ENCODE measurements at regions not wholly inside any gene's neighbourhood (a gene's known extent, or its start where the extent isn't known, plus 50 kb on each side); places are given as distances from the start of the nearest gene placed in this dataset.
A peak's percentile ranks its signal among the peaks of the same experiment; 100 is the strongest.

GRCh38 chr9:18260521-18260920 is 213.4 kb upstream of the ADAMTSL1 start:
- Histone ChIP-seq H3K9me3 (no peaks in the 10 kb centered on the region), H3K27ac (no peak overlapping the region), H3K36me3 (no peaks in the 10 kb centered on the region), H3K4me3 (no peak overlapping the region), H3K27me3 (peaks cover 0 to 4% of the 10 kb centered on the region in 2 donors), H3K4me1 (no peaks in the 10 kb centered on the region)
- TF ChIP-seq CTCF (IDR thresholded peaks at IDR 0.05) = no peak
- intact Hi-C loops (cut with DNase I) = no loop called here
- ATAC-seq = no peak
- no peak for DNase-seq

- no peak for TF ChIP-seq CTCF (IDR thresholded peaks at IDR 0.05)
- ATAC-seq = no peak
- Histone ChIP-seq H3K27me3 (no peaks in the 10 kb centered on the region), H3K27ac (no peak overlapping the region), H3K4me3 (no peak overlapping the region), H3K4me1 (no peaks in the 10 kb centered on the region), H3K9me3 (no peaks in the 10 kb centered on the region), H3K36me3 (no peaks in the 10 kb centered on the region)
- intact Hi-C loops (cut with DNase I) = no loop called here
- DNase-seq = peak in 1 of 4 donors; percentile 19
Measured at GRCh38 chr9:18261181-18261580, 212.8 kb upstream of the ADAMTSL1 start.

GRCh38 chr9:18263377-18263776 is 210.6 kb upstream of the ADAMTSL1 start:
- Histone ChIP-seq H3K27ac (no peak overlapping the region), H3K4me3 (no peak overlapping the region), H3K27me3 (no peaks in the 10 kb centered on the region), H3K36me3 (no peaks in the 10 kb centered on the region), H3K4me1 (no peaks in the 10 kb centered on the region), H3K9me3 (no peaks in the 10 kb centered on the region)
- ATAC-seq (no peak), DNase-seq (no peak)
- TF ChIP-seq CTCF (IDR thresholded peaks at IDR 0.05) = no peak
- intact Hi-C loops (cut with DNase I) = no loop called here

GRCh38 chr9:18268381-18268780 is 205.6 kb upstream of the ADAMTSL1 start:
- ATAC-seq = no peak
- Histone ChIP-seq H3K4me1 (no peaks in the 10 kb centered on the region), H3K27ac (no peak overlapping the region), H3K36me3 (no peaks in the 10 kb centered on the region), H3K4me3 (no peak overlapping the region), H3K27me3 (no peaks in the 10 kb centered on the region), H3K9me3 (peaks cover 0 to 3% of the 10 kb centered on the region in 2 donors)
- no peak for DNase-seq
- intact Hi-C loops (cut with DNase I) = no loop called here
- no peak for TF ChIP-seq CTCF (IDR thresholded peaks at IDR 0.05)

GRCh38 chr9:18269561-18269960 is 204.4 kb upstream of the ADAMTSL1 start:
- Histone ChIP-seq H3K9me3 (peaks cover 0 to 3% of the 10 kb centered on the region in 2 donors), H3K4me3 (no peak overlapping the region), H3K36me3 (no peaks in the 10 kb centered on the region), H3K27me3 (no peaks in the 10 kb centered on the region), H3K4me1 (no peaks in the 10 kb centered on the region), H3K27ac (no peak overlapping the region)
- intact Hi-C loops (cut with DNase I) = no loop called here
- ATAC-seq (no peak), DNase-seq (no peak)
- no peak for TF ChIP-seq CTCF (IDR thresholded peaks at IDR 0.05)

All from left lung (tissue), 4 donors.